GM21529 (cell line): ENCODE measurements at regions not wholly inside any gene's neighbourhood (a gene's known extent, or its start where the extent isn't known, plus 50 kb on each side); places are given as distances from the start of the nearest gene placed in this dataset.

ENCODE experiments used
- ATAC-seq: cut with Tn5 transposase; IDR thresholded peaks from one replicate; pipeline ENCODE4 v1.9.1; 2021; ENCODE audit not compliant: unreplicated experiment

DNA sequence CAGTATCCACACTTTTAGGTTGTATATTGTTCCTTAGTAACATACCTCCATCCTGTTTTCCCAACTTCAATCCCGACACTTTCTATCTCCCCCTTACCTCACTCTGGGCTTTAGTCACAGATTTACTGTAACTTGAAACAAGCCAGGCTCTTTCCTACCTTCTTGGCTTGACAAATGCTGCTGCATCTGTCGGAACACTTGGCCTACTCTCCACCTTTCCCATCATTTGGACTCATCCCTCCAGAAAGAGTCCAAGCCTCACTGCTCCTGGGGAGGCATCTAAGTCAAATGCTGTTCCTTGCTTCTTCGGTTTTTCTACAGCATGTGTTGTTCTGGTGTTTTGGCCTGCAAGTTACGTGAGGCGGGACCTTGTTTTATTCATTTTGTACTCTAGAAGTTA is 142.4 kb downstream of the DACT1 start:
- no peak for ATAC-seq

DNA sequence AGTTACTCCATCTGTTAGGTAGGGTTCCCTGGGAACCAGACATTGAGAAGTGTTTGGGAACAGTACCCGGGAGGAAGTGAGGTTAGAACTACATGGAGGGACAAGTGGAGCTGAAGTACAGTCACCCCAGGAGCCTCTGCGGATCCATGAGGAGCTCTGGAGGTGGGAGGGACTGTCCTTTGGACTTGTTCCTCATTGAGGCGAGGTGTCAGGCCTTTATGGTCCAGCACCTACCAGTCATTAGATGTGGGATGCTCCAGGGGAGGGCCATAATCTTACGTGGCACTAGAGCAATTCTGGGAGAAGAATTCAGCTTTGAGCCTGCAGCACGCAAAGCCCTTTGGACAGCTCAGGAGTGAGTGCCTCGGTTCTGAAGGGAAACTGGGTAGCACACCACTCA is 142.8 kb downstream of the DACT1 start:
- ATAC-seq, result no peak

DNA sequence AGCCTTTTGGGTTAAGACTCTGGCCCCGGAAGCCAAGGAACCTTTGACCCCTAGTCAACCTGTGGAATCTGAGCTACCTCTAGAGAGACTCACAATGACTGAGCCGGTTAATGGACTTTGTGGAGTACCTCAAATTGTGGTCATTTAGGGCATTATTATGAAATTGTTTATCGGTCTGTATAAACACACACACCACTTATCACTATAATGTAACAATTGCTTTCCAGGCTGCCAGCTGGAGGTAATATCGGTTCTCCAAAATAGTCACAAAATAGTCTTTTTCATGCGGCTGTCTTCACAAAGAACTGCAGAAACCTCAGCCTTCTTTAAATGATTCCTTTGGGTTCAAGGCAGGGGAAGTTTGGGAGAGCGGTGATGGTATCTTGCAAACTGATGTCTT is 144.2 kb downstream of the DACT1 start:
- ATAC-seq, result no peak

DNA sequence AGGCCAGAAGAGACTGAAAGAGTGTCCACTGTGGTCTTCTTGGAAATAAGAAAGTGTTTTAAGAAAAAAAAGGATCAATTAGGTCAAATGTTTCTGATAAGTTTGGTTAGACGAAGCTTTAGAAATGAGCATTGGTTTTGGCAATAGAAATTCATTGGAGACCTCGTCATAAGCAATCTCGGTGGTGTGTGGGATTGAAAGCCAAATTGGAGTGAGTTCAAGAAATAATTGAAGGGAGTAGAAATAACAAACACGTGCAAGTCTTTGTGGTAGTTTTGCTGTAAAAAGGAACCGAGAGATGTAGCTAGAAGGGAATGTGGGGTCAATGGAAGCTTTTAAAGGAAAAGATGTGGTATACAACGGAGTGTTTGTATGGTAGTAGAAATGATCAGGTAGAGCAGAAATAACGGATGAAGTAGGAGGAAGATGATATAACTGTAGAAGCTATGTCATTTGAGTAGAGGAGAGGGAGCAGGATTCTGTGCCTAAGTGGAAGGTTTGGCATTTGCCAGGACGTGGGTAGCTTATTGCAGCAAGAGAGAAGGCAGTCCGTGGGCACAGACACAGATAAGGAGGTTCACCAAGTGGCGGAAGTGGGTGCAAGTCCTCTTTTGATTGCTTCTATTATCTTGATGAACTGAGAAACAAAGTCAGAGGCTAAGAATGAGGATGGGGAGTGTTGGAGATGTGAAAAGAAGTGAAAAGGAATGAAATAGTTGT is 146.2 kb downstream of the DACT1 start:
- ATAC-seq, result no peak

- ATAC-seq, result no peak
These were observed 147.2 kb downstream of the DACT1 start for GRCh38 chr14:58784931-58785330.

DNA sequence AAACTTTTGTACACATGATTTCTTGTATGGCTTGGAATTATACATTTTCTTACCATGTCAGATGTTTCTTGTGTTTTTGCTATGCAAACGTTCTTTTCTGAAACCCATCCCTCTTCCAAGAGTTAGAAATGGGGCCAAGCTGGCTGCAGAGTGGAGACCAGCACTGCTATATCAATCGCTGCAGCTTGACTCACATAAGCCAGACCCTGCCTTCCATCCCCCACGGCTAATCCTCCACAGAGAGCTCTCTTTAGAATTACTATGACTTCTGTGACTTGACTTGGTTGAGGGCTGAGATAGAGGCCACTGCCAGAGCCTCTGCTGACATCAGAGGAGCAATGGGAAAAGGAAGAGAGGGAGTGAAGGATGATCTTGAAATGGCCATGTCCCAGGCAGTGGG is 147.9 kb downstream of the DACT1 start:
- no peak for ATAC-seq

DNA sequence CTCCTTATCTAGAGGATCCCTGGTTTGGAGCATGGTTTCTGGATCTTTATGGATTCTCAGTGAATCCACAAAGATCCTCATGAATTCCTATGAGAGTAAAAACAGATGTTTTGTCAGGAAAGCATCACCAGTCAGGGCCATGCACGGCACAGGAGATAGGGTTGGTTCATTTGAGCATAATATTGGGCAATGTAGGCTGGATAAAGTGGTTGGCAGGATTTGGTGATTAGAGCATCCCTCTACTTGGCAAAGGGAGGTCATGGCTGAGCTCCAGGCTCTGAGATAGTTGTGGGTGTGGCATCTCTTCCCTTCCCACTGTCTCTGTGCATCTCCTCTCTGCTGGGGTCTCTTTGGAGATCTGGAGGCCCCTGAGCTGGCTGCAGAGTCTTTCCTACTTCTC is 149.8 kb downstream of the DACT1 start:
- no peak for ATAC-seq

- no peak for ATAC-seq
These were observed 151.1 kb downstream of the DACT1 start for GRCh38 chr14:58788655-58789503.

GRCh38 chr14:58789736-58790135 is 152.0 kb downstream of the DACT1 start:
- no peak for ATAC-seq

- no peak for ATAC-seq
These were observed 154.7 kb downstream of the DACT1 start for GRCh38 chr14:58792416-58792815.

DNA sequence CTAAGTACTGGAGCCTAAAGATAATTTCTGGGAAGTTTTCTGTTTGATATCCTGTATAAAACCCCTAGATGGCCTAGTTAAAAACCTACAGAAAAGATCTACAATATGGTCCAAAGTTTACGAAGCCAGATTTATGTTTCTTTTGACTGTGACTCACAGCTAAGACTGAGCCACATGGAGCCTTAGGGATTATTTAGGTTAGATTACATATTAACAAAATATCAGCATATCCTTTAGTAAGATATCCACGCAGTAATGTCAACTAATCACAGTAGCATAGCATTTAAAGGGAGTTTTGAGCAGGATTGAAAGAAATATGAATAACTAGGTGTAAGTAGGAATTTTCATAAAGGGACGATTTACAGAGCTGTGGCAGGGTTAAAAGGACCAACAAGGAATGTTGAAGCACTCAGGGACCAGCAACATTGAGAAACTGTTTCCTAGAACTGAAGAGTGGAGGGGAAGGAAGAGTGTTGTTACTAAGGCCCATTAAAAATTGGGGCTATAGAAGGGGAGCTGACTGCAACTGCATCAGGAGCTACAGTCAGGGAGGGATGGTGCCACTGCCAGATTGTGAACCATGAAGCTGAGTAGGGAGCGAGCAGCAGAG is 155.5 kb downstream of the DACT1 start:
- ATAC-seq, result no peak

- no peak for ATAC-seq
These were observed 157.4 kb downstream of the DACT1 start for GRCh38 chr14:58794993-58795762.

- ATAC-seq, result no peak
These were observed 158.7 kb downstream of the DACT1 start for GRCh38 chr14:58796242-58797009.

- ATAC-seq, result peak; percentile 72
These were observed 159.3 kb downstream of the DACT1 start for GRCh38 chr14:58797010-58797429.

DNA sequence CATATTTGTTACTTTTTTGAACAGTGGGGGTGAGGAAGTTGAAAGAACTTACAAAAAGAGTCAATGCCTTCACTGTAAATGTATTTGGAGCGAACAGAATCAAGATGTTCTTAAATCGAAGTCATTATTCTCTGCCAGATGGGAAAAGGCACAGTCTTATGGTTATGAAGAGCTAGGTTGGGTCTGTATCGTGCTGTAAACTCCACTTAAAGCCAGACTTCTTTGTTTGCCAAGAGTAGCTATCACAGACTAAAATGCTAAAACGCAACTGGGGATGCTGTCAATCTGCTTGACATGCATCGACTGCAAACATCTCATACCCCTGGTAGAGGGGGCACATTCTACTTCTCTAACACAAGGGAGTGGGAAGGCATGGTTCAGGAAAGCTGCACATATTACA is 160.4 kb downstream of the DACT1 start:
- no peak for ATAC-seq

- ATAC-seq, result no peak
These were observed 163.3 kb downstream of the DACT1 start for GRCh38 chr14:58801086-58801485.

DNA sequence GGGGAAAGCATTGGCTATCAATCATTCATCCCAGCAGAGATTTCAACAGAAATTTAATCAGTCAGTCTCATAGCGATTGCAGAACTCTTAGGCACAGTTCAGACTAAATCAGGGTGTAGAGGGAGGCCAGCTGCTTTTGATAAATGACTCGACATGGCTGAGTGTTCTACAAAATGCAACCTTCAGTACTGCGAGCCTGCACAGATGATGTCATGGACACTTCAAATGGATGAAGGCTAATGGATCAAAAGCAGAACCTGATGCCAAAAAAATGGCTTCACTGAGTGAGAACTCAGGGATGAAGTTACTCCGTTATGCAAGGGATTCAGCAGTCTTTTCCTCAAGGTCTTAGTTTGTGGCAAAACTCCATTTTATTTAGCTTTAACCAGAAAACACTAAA is 167.3 kb downstream of the DACT1 start:
- ATAC-seq, result no peak

DNA sequence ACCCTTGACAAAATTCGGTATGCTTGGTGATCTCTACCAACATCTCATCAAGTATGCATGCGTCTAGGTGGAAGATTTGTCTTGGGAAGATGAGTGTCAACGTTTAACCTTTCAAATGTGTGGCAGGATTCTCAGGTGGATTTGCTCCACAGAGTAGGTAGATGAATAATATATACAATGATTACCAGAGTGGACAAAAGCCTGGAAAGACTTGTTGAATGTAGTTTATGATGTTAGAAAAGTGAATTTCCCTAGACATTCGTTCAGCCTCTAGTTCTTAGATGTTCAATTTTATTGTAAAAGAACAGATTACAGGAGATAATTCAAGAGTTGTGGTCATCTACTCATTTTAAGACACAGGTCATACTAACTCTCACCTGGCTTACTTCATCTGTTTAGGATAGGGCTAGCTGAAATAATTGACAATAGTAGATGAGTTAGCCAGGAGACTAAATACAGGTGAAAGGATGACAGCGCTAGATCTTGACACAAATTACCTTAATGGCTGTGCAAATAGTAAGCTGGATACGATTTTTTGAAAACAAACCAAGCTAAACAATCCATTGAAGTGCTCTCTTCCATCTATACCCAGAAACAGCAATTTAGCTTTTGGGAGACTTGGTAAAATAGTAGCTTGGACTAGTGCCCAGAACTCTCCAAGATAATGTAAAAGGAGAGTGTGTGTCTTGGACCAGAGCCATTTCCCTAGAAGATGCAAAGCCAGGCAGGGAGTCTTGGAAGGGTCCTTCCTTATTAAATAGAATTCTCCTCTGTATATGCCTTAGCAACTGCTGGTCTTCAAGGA is 168.0 kb downstream of the DACT1 start:
- ATAC-seq, result no peak

GRCh38 chr14:58807191-58807590 is 169.4 kb downstream of the DACT1 start:
- ATAC-seq, result no peak

DNA sequence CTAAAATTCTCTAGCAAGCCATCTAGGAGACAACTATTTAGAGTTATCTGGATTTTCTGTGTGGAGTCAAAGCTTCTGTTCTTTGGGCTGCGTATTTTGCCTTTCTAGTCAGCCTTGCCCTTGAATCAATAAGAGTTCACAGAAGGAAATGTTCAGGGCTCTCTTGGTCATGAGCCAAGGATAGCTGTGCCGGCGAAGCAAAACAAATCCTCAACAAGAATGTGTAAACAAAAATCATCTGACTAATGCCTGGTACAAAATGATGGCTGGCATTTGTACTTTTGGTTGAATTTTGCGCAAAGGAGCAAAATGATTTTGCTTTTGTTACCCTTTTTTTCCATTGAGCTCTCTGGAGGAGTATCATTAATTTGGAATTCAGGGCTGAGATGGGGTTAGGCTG is 171.1 kb downstream of the DACT1 start:
- ATAC-seq, result no peak
